HCT116 (cell line): ENCODE measurements at regions not wholly inside any gene's neighbourhood (a gene's known extent, or its start where the extent isn't known, plus 50 kb on each side); places are given as distances from the start of the nearest gene placed in this dataset.

ENCODE experiments used
- POLR2AphosphoS5 ChIP-seq: IDR thresholded peaks from 2 replicates; pipeline ENCODE4 v1.6.1; 2011; ENCODE audit warnings: mild to moderate bottlenecking, low read depth, low read length, moderate library complexity
- TF ChIP-seq, protein P1 (sequence below), 3 experiments: fragments of 200-600 bp in 1 of 3; sonication (generic) in 1 of 3; IDR thresholded peaks in 2 of 3; conservative IDR thresholded peaks in 1 of 3; 2 replicates each; pipeline ENCODE4 v1.5.1; 2012 to 2017; ENCODE audit warnings: low read depth in 2 of 3, low read length in 2 of 3, antibody characterized with exemption in 1 of 3, borderline replicate concordance in 1 of 3, control low read depth in 1 of 3, mild to moderate bottlenecking in 1 of 3, mixed read lengths in 1 of 3, mixed run types in 1 of 3, moderate library complexity in 1 of 3; ENCODE audit not compliant: insufficient read depth in 1 of 3
- TF ChIP-seq, protein P2 (sequence below): IDR thresholded peaks from 2 replicates; pipeline ENCODE4 v1.6.1; 2011; ENCODE audit warnings: mild to moderate bottlenecking, low read length, moderate library complexity; ENCODE audit not compliant: insufficient replicate concordance; ENCODE audit errors: extremely low read depth

DNA sequence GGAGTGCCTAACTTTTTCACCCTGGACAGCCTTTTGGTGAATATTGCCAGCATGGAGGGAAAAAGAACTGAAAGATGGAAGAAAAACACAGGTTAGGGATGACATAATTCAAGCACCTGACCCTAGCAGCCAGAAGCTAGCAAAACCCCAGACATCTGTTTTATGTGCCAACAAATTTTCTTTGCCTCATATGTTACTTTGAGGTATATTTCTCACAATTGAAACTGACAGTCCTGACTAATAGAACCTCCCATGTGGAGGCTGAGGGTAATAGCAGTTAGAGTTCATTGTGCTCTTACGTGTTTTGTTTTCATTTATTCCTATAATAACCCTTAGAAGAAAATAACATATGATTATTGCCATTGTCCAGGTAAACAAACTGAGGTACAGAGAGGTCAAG lies 71.5 kb upstream of the SLC25A26 start:
- TF ChIP-seq, protein P1, sequence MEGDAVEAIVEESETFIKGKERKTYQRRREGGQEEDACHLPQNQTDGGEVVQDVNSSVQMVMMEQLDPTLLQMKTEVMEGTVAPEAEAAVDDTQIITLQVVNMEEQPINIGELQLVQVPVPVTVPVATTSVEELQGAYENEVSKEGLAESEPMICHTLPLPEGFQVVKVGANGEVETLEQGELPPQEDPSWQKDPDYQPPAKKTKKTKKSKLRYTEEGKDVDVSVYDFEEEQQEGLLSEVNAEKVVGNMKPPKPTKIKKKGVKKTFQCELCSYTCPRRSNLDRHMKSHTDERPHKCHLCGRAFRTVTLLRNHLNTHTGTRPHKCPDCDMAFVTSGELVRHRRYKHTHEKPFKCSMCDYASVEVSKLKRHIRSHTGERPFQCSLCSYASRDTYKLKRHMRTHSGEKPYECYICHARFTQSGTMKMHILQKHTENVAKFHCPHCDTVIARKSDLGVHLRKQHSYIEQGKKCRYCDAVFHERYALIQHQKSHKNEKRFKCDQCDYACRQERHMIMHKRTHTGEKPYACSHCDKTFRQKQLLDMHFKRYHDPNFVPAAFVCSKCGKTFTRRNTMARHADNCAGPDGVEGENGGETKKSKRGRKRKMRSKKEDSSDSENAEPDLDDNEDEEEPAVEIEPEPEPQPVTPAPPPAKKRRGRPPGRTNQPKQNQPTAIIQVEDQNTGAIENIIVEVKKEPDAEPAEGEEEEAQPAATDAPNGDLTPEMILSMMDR (IDR thresholded peaks at IDR 0.05 in 2 of 3, conservative IDR thresholded peaks at IDR 0.05 in 1 of 3; ENCODE audit: borderline replicate concordance in 1 of 3, insufficient read depth in 1 of 3, low read depth in 2 of 3, low read length in 2 of 3) = no peak
- TF ChIP-seq, protein P2, sequence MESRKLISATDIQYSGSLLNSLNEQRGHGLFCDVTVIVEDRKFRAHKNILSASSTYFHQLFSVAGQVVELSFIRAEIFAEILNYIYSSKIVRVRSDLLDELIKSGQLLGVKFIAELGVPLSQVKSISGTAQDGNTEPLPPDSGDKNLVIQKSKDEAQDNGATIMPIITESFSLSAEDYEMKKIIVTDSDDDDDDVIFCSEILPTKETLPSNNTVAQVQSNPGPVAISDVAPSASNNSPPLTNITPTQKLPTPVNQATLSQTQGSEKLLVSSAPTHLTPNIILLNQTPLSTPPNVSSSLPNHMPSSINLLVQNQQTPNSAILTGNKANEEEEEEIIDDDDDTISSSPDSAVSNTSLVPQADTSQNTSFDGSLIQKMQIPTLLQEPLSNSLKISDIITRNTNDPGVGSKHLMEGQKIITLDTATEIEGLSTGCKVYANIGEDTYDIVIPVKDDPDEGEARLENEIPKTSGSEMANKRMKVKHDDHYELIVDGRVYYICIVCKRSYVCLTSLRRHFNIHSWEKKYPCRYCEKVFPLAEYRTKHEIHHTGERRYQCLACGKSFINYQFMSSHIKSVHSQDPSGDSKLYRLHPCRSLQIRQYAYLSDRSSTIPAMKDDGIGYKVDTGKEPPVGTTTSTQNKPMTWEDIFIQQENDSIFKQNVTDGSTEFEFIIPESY = no peak
- no peak for TF ChIP-seq POLR2AphosphoS5
